Esophagus muscularis mucosa (tissue), 4 donors: ENCODE measurements at regions not wholly inside any gene's neighbourhood (a gene's known extent, or its start where the extent isn't known, plus 50 kb on each side); places are given as distances from the start of the nearest gene placed in this dataset.

Experiments used
- DNase-seq: peaks from one replicate; pipeline ENCODE4 v3.0.0-alpha.2; 2017; ENCODE audit errors: extremely low spot score
- H3K27ac ChIP-seq, 4 donors: fragments of 200-600 bp; sonication (generic); replicated peaks in 1 of 4; 1 replicate in 3 of 4; 2 replicates in 1 of 4; pipeline ENCODE4 v1.5.1; 2016 to 2019; ENCODE audit warnings: mild to moderate bottlenecking in 1 of 4
- H3K27me3 ChIP-seq, 4 donors: fragments of 200-600 bp; sonication (generic); one replicate each; pipeline versions ENCODE4 v1.5.1 to v1.6.0; 2016 to 2019
- H3K36me3 ChIP-seq, 4 donors: fragments of 200-600 bp; sonication (generic); one replicate each; pipeline ENCODE4 v1.5.1; 2016 to 2019
- H3K4me1 ChIP-seq, 4 donors: fragments of 200-600 bp; sonication (generic); one replicate each; pipeline ENCODE4 v1.5.1; 2016 to 2019
- H3K4me3 ChIP-seq, 4 donors: fragments of 200-600 bp; sonication (generic); 1 replicate in 2 of 4; 2 replicates in 2 of 4; pipeline ENCODE4 v1.5.1; 2016 to 2019; ENCODE audit warnings: mild to moderate bottlenecking in 4 of 4, moderate library complexity in 1 of 4
- H3K9me3 ChIP-seq, 4 donors: fragments of 200-600 bp; sonication (generic); 1 replicate in 3 of 4; 2 replicates in 1 of 4; pipeline ENCODE4 v1.5.1; 2016 to 2019
- CTCF ChIP-seq, 3 experiments: fragments of 200-600 bp in 2 of 3; fragments of 450-650 bp in 1 of 3; sonication (generic) in 2 of 3; IDR thresholded peaks; one replicate each; pipeline ENCODE4 v1.5.1; 2017 to 2019; ENCODE audit warnings: antibody characterized with exemption in 3 of 3, mild to moderate bottlenecking in 2 of 3, moderate library complexity in 1 of 3
- EP300 ChIP-seq: sonication (generic); formaldehyde crosslinking; IDR thresholded peaks from one replicate; pipeline ENCODE4 v1.6.1; 2017; ENCODE audit warnings: antibody characterized with exemption
- POLR2A ChIP-seq: fragments of 450-650 bp; IDR thresholded peaks from one replicate; pipeline ENCODE4 v1.6.1; 2017; ENCODE audit warnings: antibody characterized with exemption, moderate library complexity, mild to moderate bottlenecking, low read depth
- POLR2AphosphoS5 ChIP-seq, 2 donors: sonication (generic); formaldehyde crosslinking; IDR thresholded peaks; one replicate each; pipeline ENCODE4 v1.6.1; 2017; ENCODE audit warnings: antibody characterized with exemption in 2 of 2
- WGBS: methylation state at CpG from one replicate; pipeline ENCODE4 v1.1.5; 2018; 5-methylcytosine and 5-hydroxymethylcytosine counted together
- intact Hi-C: fragments of 100-400 bp; cut with DNase I; formaldehyde crosslinking; loops from one replicate; pipeline ENCODE4 v1.15.1; 2023

- Histone ChIP-seq H3K4me1 (no peaks in the 10 kb centered on the region), H3K27me3 (no peaks in the 10 kb centered on the region), H3K9me3 (no peaks in the 10 kb centered on the region), H3K27ac (no peak overlapping the region), H3K36me3 (no peaks in the 10 kb centered on the region), H3K4me3 (no peak overlapping the region)
- DNase-seq, result no peak
- WGBS, result 85% methylated on average over 3 of the region's 3 CpGs
- TF ChIP-seq CTCF (IDR thresholded peaks at IDR 0.05) (no peak), POLR2A (no peak), EP300 (no peak), POLR2AphosphoS5 (IDR thresholded peaks at IDR 0.05) (no peak)
- intact Hi-C loops, result no loop called here
Observed at GRCh38 chr2:219947575-219947974, 320.1 kb downstream of the SLC4A3 start.

- TF ChIP-seq POLR2AphosphoS5 (IDR thresholded peaks at IDR 0.05) (no peak), CTCF (IDR thresholded peaks at IDR 0.05) (no peak), POLR2A (no peak), EP300 (no peak)
- WGBS, result 82% methylated on average over 3 of the region's 3 CpGs
- no peaks in the 10 kb centered on the region for H3K36me3 ChIP-seq
- no peaks in the 10 kb centered on the region for H3K4me1 ChIP-seq
- no peak for DNase-seq
- H3K9me3 ChIP-seq, result no peaks in the 10 kb centered on the region
- H3K27ac ChIP-seq, result no peak overlapping the region
- intact Hi-C loops, result no loop called here
- no peaks in the 10 kb centered on the region for H3K27me3 ChIP-seq
- no peak overlapping the region for H3K4me3 ChIP-seq
Observed at GRCh38 chr2:219949053-219949452, 321.6 kb downstream of the SLC4A3 start.

- Histone ChIP-seq H3K4me3 (no peak overlapping the region), H3K4me1 (no peaks in the 10 kb centered on the region), H3K9me3 (peaks cover 0 to 4% (median 1%) of the 10 kb centered on the region in 4 donors), H3K36me3 (no peaks in the 10 kb centered on the region), H3K27me3 (no peaks in the 10 kb centered on the region), H3K27ac (no peak overlapping the region)
- intact Hi-C loops, result no loop called here
- DNase-seq, result no peak
- no peak for TF ChIP-seq POLR2AphosphoS5 (IDR thresholded peaks at IDR 0.05)
- no peak for TF ChIP-seq CTCF (IDR thresholded peaks at IDR 0.05)
- TF ChIP-seq POLR2A, result no peak
- TF ChIP-seq EP300, result no peak
Observed at GRCh38 chr2:219951099-219951498, 323.7 kb downstream of the SLC4A3 start.

- TF ChIP-seq POLR2AphosphoS5 (IDR thresholded peaks at IDR 0.05) (no peak), CTCF (IDR thresholded peaks at IDR 0.05) (no peak), EP300 (no peak), POLR2A (no peak)
- H3K9me3 ChIP-seq, result peaks cover 0 to 18% (median 15%) of the 10 kb centered on the region in 4 donors
- no peak overlapping the region for H3K27ac ChIP-seq
- H3K4me3 ChIP-seq, result no peak overlapping the region
- intact Hi-C loops, result no loop called here
- 34% methylated on average over 1 of the region's 1 CpG for WGBS
- no peaks in the 10 kb centered on the region for H3K27me3 ChIP-seq
- H3K36me3 ChIP-seq, result no peaks in the 10 kb centered on the region
- no peak for DNase-seq
- no peaks in the 10 kb centered on the region for H3K4me1 ChIP-seq
Observed at GRCh38 chr2:219954331-219954730, 326.9 kb downstream of the SLC4A3 start.

GRCh38 chr2:219957820-219958219, 330.4 kb downstream of the SLC4A3 start:
- no peaks in the 10 kb centered on the region for H3K4me1 ChIP-seq
- 40% methylated on average over 1 of the region's 1 CpG for WGBS

More at GRCh38 chr2:219957820-219958219, 330.4 kb downstream of the SLC4A3 start:
- intact Hi-C loops, result no loop called here
- H3K27ac ChIP-seq, result no peak overlapping the region
- H3K27me3 ChIP-seq, result no peaks in the 10 kb centered on the region
- DNase-seq, result no peak
- no peak overlapping the region for H3K4me3 ChIP-seq
- no peak for TF ChIP-seq CTCF (IDR thresholded peaks at IDR 0.05)
- no peak for TF ChIP-seq POLR2A
- TF ChIP-seq EP300, result no peak
- no peak for TF ChIP-seq POLR2AphosphoS5 (IDR thresholded peaks at IDR 0.05)
- H3K9me3 ChIP-seq, result peaks cover 0 to 18% (median 15%) of the 10 kb centered on the region in 4 donors
- no peaks in the 10 kb centered on the region for H3K36me3 ChIP-seq
